Endothelial cell of umbilical vein (primary cell): ENCODE measurements at regions not wholly inside any gene's neighbourhood (a gene's known extent, or its start where the extent isn't known, plus 50 kb on each side); places are given as distances from the start of the nearest gene placed in this dataset.

Experiments used
- EZH2 ChIP-seq: IDR thresholded peaks from 2 replicates; pipeline ENCODE4 v1.6.1; 2012; ENCODE audit warnings: borderline replicate concordance, low read depth, mild to moderate bottlenecking, moderate library complexity, low read length, inconsistent platforms; ENCODE audit not compliant: severe bottlenecking
- JUN ChIP-seq: IDR thresholded peaks from 2 replicates; pipeline ENCODE4 v1.6.1; 2011; ENCODE audit warnings: borderline replicate concordance, low read depth; ENCODE audit not compliant: insufficient read length, insufficient read depth
- POLR2A ChIP-seq: IDR thresholded peaks from 2 replicates; pipeline ENCODE4 v1.6.1; 2012; ENCODE audit warnings: low read depth, mild to moderate bottlenecking, control low read depth, low read length
- TF ChIP-seq, protein P1 (sequence below), 2 donors: IDR thresholded peaks; 1 replicate in 1 of 2; 2 replicates in 1 of 2; pipeline ENCODE4 v1.5.1; 2011; ENCODE audit warnings: low read length in 2 of 2, mild to moderate bottlenecking in 2 of 2, moderate library complexity in 2 of 2, control low read depth in 1 of 2, inconsistent platforms in 1 of 2, low read depth in 1 of 2; ENCODE audit not compliant: insufficient read depth in 1 of 2; ENCODE audit errors: extremely low read depth in 1 of 2

DNA sequence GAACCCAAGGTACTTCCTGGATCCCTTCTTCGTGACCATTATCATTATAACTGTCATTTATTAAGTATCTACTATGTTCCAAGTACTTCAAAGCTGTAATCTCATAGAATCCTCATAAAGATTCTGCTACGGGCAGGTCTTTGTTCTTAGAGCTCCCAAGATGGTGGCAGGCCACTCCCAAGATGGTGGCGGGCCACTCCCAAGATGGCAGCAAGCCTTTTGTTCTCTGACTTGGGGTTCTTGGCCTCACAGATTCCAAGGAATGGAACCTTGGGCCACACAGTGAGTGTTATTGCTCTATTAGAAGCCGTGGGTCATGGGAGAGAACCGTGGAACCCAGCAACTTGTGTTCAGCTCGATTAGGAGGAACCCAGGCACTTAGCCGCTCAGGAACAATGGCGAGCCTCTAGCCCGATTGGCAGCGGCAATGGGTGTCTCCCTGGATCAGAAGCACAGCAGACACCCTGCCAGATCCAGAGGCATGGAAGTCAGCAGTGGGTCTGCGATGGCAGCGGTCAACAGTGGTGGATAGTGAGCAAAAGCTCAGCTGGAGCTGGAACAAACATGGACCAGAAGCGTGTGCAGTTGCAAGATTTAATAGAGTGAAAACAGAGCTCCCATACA is 193.7 kb upstream of the BTG1 start:
- no peak for TF ChIP-seq POLR2A
- TF ChIP-seq EZH2: no peak
- TF ChIP-seq, protein P1, sequence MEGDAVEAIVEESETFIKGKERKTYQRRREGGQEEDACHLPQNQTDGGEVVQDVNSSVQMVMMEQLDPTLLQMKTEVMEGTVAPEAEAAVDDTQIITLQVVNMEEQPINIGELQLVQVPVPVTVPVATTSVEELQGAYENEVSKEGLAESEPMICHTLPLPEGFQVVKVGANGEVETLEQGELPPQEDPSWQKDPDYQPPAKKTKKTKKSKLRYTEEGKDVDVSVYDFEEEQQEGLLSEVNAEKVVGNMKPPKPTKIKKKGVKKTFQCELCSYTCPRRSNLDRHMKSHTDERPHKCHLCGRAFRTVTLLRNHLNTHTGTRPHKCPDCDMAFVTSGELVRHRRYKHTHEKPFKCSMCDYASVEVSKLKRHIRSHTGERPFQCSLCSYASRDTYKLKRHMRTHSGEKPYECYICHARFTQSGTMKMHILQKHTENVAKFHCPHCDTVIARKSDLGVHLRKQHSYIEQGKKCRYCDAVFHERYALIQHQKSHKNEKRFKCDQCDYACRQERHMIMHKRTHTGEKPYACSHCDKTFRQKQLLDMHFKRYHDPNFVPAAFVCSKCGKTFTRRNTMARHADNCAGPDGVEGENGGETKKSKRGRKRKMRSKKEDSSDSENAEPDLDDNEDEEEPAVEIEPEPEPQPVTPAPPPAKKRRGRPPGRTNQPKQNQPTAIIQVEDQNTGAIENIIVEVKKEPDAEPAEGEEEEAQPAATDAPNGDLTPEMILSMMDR (IDR thresholded peaks at IDR 0.05; ENCODE audit: extremely low read depth in 1 of 2, insufficient read depth in 1 of 2, low read depth in 1 of 2, low read length in 2 of 2): no peak
- TF ChIP-seq JUN: no peak
